Activated T-cell treated with anti-CD3 and anti-CD28 coated beads, Interleukin-2, amount 50 U/mL, for 24 hours (primary cell): ENCODE measurements at regions not wholly inside any gene's neighbourhood (a gene's known extent, or its start where the extent isn't known, plus 50 kb on each side); places are given as distances from the start of the nearest gene placed in this dataset.

ENCODE experiments used
- DNase-seq: peaks from one replicate; pipeline ENCODE4 v3.0.0-alpha.2; 2020
- H3K27ac Mint-ChIP-seq: 2 replicates; pipeline ENCODE4 v1.8.0; 2020; ENCODE audit warnings: mild to moderate bottlenecking, mixed read lengths
- H3K27me3 Mint-ChIP-seq: 2 replicates; pipeline ENCODE4 v1.8.0; 2020; ENCODE audit warnings: mixed read lengths
- H3K36me3 Mint-ChIP-seq: 2 replicates; pipeline ENCODE4 v1.8.0; 2020; ENCODE audit warnings: low read depth, mixed read lengths
- H3K4me1 Mint-ChIP-seq: 2 replicates; pipeline ENCODE4 v1.8.0; 2020; ENCODE audit warnings: low read depth, mixed read lengths
- H3K4me3 Mint-ChIP-seq: 2 replicates; pipeline ENCODE4 v1.8.0; 2020; ENCODE audit warnings: mild to moderate bottlenecking, moderate library complexity, mixed read lengths
- H3K9me3 Mint-ChIP-seq: 2 replicates; pipeline ENCODE4 v1.8.0; 2020; ENCODE audit warnings: mixed read lengths

DNA sequence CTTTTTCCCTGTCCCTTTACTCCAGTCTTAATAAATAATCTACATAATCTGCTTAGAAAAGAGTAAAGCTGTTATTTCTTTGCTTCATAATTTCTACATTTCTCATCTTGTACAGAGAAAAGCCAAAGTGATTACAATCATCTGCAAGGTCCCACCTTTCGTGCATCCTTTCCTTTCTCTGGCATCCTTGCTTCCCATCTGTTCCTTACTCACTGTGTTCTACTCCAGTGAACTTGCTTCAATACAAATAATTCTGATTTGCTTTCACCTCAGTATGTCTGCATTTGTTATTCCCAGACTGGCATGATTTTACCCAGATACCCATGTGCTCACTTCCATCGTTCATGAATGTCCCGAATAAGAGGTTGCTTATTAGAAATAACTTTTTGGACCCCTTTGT is 99.4 kb upstream of the DSEL start:
- H3K36me3 Mint-ChIP-seq: no peaks in the 10 kb centered on the region
- no peaks in the 10 kb centered on the region for H3K9me3 Mint-ChIP-seq
- no peak for DNase-seq
- H3K27me3 Mint-ChIP-seq: no peaks in the 10 kb centered on the region
- no peaks in the 10 kb centered on the region for H3K4me1 Mint-ChIP-seq
- no peak overlapping the region for H3K4me3 Mint-ChIP-seq
- no peak overlapping the region for H3K27ac Mint-ChIP-seq

DNA sequence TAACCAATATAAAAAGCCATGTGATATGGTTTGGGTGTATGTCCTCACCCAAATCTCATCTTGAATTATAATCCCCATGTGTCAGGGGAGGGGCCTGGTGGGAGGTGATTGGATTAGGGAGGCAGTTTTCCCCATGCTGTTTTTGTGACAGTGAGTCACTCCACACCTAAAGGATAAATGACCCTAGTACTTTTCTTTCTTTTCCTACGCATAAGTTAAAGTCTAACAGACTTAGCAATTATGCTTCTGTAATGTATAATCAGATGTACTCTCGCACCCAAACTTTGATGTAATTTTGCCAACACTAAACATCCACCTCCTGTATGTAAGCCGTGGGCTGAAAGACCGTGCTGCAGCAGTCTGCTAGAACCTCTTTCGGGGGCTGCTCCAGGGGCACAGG is 97.2 kb upstream of the DSEL start:
- Mint-ChIP-seq H3K36me3 (no peaks in the 10 kb centered on the region), H3K27ac (no peak overlapping the region), H3K9me3 (no peaks in the 10 kb centered on the region), H3K4me3 (no peak overlapping the region), H3K27me3 (no peaks in the 10 kb centered on the region), H3K4me1 (no peaks in the 10 kb centered on the region)
- DNase-seq: no peak

DNA sequence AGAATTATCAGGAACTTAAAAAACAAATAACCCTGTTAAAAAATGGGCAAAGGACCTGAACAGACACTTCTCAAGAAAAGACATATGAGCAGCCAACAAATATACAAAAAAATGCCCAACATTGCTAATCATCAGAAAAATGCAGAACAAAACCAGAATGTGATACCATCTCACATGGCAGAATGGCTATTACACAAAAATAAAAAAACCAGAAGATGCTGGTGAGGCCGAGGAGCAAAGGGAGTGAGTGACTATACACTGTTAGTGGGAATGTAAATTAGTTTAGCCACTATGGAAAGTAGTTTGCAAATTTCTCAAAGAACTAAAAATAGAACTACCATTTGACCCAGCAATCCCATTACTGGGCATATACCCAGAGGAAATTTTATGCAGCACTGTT is 95.8 kb upstream of the DSEL start:
- H3K4me3 Mint-ChIP-seq: no peak overlapping the region
- no peaks in the 10 kb centered on the region for H3K4me1 Mint-ChIP-seq
- no peaks in the 10 kb centered on the region for H3K27me3 Mint-ChIP-seq
- DNase-seq: no peak
- H3K9me3 Mint-ChIP-seq: no peaks in the 10 kb centered on the region
- no peak overlapping the region for H3K27ac Mint-ChIP-seq
- no peaks in the 10 kb centered on the region for H3K36me3 Mint-ChIP-seq

- H3K36me3 Mint-ChIP-seq: no peaks in the 10 kb centered on the region
- H3K4me3 Mint-ChIP-seq: no peak overlapping the region
- H3K27ac Mint-ChIP-seq: no peak overlapping the region
- no peaks in the 10 kb centered on the region for H3K4me1 Mint-ChIP-seq
- H3K27me3 Mint-ChIP-seq: no peaks in the 10 kb centered on the region
- H3K9me3 Mint-ChIP-seq: no peaks in the 10 kb centered on the region
- no peak for DNase-seq
Measured at GRCh38 chr18:67608615-67609273, 92.2 kb upstream of the DSEL start.

DNA sequence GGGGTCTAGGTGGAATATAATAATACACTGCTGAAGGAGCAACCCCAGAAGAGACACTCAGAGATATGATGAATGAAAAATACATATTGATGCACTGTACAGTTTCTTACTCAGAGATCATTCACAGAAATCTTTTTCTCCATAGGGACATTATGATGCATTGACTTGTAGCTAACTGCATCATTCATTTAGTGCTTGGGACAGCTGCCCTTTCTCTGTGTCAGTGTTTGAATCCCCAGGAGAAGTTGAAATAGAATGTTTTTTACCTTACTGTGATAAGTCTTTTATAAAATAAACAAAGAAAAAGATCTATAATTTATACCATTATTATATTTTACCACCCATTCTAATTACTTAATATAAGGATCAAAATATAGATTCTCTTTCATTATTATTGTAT is 91.7 kb upstream of the DSEL start:
- Mint-ChIP-seq H3K4me3 (no peak overlapping the region), H3K27me3 (no peaks in the 10 kb centered on the region), H3K36me3 (no peaks in the 10 kb centered on the region), H3K9me3 (no peaks in the 10 kb centered on the region), H3K4me1 (no peaks in the 10 kb centered on the region), H3K27ac (no peak overlapping the region)
- DNase-seq: no peak

- DNase-seq: no peak
- Mint-ChIP-seq H3K36me3 (no peaks in the 10 kb centered on the region), H3K4me3 (no peak overlapping the region), H3K27ac (no peak overlapping the region), H3K27me3 (peaks cover 11% of the 10 kb centered on the region), H3K9me3 (peaks cover 3% of the 10 kb centered on the region), H3K4me1 (no peaks in the 10 kb centered on the region)
Measured at GRCh38 chr18:67600181-67601180, 84.0 kb upstream of the DSEL start.

GRCh38 chr18:67599277-67599676 is 82.8 kb upstream of the DSEL start:
- H3K9me3 Mint-ChIP-seq: peaks cover 5% of the 10 kb centered on the region
- peaks cover 11% of the 10 kb centered on the region for H3K27me3 Mint-ChIP-seq
- no peaks in the 10 kb centered on the region for H3K4me1 Mint-ChIP-seq
- no peak for DNase-seq
- H3K27ac Mint-ChIP-seq: no peak overlapping the region
- no peak overlapping the region for H3K4me3 Mint-ChIP-seq
- H3K36me3 Mint-ChIP-seq: no peaks in the 10 kb centered on the region

DNA sequence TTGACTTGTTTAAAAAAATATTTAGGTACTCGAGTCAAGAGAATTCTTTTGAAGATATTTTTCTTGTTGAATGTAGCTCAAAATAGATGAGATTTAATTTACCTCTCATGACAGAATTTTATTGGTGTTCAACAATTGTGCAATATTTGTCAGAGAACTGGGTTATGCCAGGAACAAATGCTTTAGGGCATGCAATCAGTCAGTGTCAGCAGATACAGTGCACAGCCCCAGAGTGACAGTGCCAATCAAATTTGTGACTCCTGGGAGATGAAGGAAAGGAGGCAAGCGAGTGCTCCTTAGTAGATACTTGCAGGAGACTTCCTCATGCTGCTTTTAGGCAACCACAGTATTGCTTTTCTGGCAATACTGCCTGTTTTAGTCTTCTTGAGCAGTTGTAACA is 81.2 kb upstream of the DSEL start:
- Mint-ChIP-seq H3K27ac (no peak overlapping the region), H3K27me3 (peaks cover 8% of the 10 kb centered on the region), H3K9me3 (peaks cover 5% of the 10 kb centered on the region), H3K36me3 (no peaks in the 10 kb centered on the region), H3K4me1 (no peaks in the 10 kb centered on the region), H3K4me3 (no peak overlapping the region)
- no peak for DNase-seq

- Mint-ChIP-seq H3K4me1 (no peaks in the 10 kb centered on the region), H3K4me3 (no peak overlapping the region), H3K27me3 (peaks cover 5% of the 10 kb centered on the region), H3K27ac (no peak overlapping the region), H3K36me3 (no peaks in the 10 kb centered on the region), H3K9me3 (peaks cover 5% of the 10 kb centered on the region)
- no peak for DNase-seq
Measured at GRCh38 chr18:67596003-67596402, 79.5 kb upstream of the DSEL start.

DNA sequence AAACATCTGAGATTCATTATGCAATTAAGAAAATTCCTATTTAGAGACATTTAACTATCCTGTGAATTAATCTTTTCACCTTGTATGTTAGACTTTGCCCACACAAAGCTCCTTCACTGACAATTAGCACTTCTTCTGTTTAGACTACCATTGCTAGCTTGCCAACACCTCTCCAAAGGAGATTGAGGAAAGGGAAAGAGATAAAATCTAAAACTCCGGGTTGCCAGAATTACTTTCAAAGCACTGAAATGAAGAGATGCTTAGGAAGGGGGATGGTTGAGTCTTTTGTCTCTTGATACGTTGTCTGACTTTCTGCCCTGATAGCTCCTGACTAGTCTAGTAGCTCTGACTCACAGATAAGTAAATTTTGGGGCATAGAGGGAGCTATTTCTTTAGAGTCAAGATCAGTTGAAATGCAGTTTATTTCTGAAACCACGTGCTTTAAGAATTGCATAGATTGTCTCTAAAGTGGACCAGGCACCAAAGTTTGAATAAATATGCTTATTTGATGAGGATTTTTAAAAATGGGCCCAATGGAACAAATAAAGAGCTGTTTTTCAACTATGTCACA is 74.1 kb upstream of the DSEL start:
- H3K4me1 Mint-ChIP-seq: no peaks in the 10 kb centered on the region
- peaks cover 4% of the 10 kb centered on the region for H3K9me3 Mint-ChIP-seq
- no peak overlapping the region for H3K4me3 Mint-ChIP-seq
- no peaks in the 10 kb centered on the region for H3K27me3 Mint-ChIP-seq
- H3K36me3 Mint-ChIP-seq: no peaks in the 10 kb centered on the region
- no peak overlapping the region for H3K27ac Mint-ChIP-seq
- no peak for DNase-seq

GRCh38 chr18:67589325-67589724 is 72.8 kb upstream of the DSEL start:
- no peak overlapping the region for H3K4me3 Mint-ChIP-seq
- H3K4me1 Mint-ChIP-seq: no peaks in the 10 kb centered on the region
- no peaks in the 10 kb centered on the region for H3K9me3 Mint-ChIP-seq
- no peaks in the 10 kb centered on the region for H3K27me3 Mint-ChIP-seq
- no peak overlapping the region for H3K27ac Mint-ChIP-seq
- H3K36me3 Mint-ChIP-seq: no peaks in the 10 kb centered on the region
- no peak for DNase-seq

GRCh38 chr18:67586101-67586500 is 69.6 kb upstream of the DSEL start:
- peaks cover 8% of the 10 kb centered on the region for H3K27me3 Mint-ChIP-seq
- H3K4me1 Mint-ChIP-seq: no peaks in the 10 kb centered on the region
- H3K4me3 Mint-ChIP-seq: no peak overlapping the region
- no peak overlapping the region for H3K27ac Mint-ChIP-seq
- no peaks in the 10 kb centered on the region for H3K36me3 Mint-ChIP-seq
- H3K9me3 Mint-ChIP-seq: no peaks in the 10 kb centered on the region
- DNase-seq: no peak

DNA sequence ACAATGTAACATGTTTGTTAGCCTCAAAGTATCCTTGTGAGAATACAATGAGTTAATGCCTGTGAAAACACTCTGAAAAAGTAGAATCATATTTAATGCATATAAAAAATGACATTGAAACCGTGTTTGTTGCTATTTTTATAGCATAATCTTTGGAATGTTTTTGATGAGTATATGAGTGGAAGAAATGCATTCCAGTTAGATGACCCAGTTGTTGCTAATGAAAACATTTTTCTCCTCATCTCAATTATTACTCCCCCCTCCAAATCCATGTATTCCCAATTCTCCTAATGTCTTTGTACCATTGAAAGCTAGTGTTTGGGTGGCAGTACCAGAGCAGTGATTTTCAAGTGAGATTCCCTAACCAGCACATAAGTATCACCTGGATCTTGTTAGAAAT is 67.1 kb upstream of the DSEL start:
- H3K27ac Mint-ChIP-seq: no peak overlapping the region
- DNase-seq: no peak
- no peaks in the 10 kb centered on the region for H3K36me3 Mint-ChIP-seq
- H3K4me1 Mint-ChIP-seq: no peaks in the 10 kb centered on the region
- H3K4me3 Mint-ChIP-seq: no peak overlapping the region
- H3K9me3 Mint-ChIP-seq: no peaks in the 10 kb centered on the region
- peaks cover 8% of the 10 kb centered on the region for H3K27me3 Mint-ChIP-seq

DNA sequence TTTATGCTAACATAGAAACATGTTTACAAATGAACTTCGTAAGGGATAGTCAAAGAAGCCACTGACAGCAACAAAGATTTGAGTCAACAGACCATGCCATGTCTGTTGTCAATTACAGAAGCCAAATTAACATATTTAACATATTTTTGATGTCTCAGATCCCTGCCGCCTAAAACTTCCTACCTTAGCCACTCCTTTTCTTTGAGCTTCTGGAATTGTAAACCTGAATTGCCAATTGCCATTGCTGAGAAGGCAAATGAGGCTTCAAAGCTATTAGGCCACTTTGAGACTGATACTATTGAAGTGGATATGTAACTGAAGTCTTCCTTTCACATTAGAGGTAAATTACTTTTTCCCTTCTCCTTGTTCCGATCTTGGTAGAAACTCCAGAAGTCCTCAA is 66.0 kb upstream of the DSEL start:
- Mint-ChIP-seq H3K27me3 (peaks cover 8% of the 10 kb centered on the region), H3K4me1 (no peaks in the 10 kb centered on the region), H3K9me3 (no peaks in the 10 kb centered on the region), H3K27ac (no peak overlapping the region), H3K36me3 (no peaks in the 10 kb centered on the region), H3K4me3 (no peak overlapping the region)
- no peak for DNase-seq

- Mint-ChIP-seq H3K9me3 (no peaks in the 10 kb centered on the region), H3K27ac (no peak overlapping the region), H3K36me3 (no peaks in the 10 kb centered on the region), H3K4me3 (no peak overlapping the region), H3K4me1 (no peaks in the 10 kb centered on the region), H3K27me3 (peaks cover 8% of the 10 kb centered on the region)
- no peak for DNase-seq
Measured at GRCh38 chr18:67581178-67581577, 64.7 kb upstream of the DSEL start.
